Spinal cord (tissue), 9 donors: ENCODE measurements at regions not wholly inside any gene's neighbourhood (a gene's known extent, or its start where the extent isn't known, plus 50 kb on each side); places are given as distances from the start of the nearest gene placed in this dataset.
A peak's percentile ranks its signal among the peaks of the same experiment; 100 is the strongest.

ENCODE experiments used
- DNase-seq, 6 donors: peaks; one replicate each; pipeline versions ENCODE4 v3.0.0 to v3.0.0-alpha.2; 2013 to 2015; ENCODE audit warnings: low spot score in 6 of 6, low read depth in 4 of 6
- H3K27ac ChIP-seq: one replicate; pipeline ENCODE4 v1.5.1; 2013; ENCODE audit warnings: low read depth, low read length, control low read depth
- H3K27me3 ChIP-seq: one replicate; pipeline ENCODE4 v1.6.1; 2013; ENCODE audit warnings: low read length; ENCODE audit not compliant: control insufficient read depth, insufficient read depth
- H3K36me3 ChIP-seq: one replicate; pipeline ENCODE4 v1.6.1; 2013; ENCODE audit warnings: low read length; ENCODE audit not compliant: control insufficient read depth, insufficient read depth
- H3K4me1 ChIP-seq: one replicate; pipeline ENCODE4 v1.6.1; 2013; ENCODE audit warnings: low read length; ENCODE audit not compliant: control insufficient read depth, insufficient read depth
- H3K4me3 ChIP-seq: one replicate; pipeline ENCODE4 v1.5.1; 2013; ENCODE audit warnings: low read depth, low read length, control low read depth
- H3K9me3 ChIP-seq: one replicate; pipeline ENCODE4 v1.6.1; 2013; ENCODE audit warnings: low read length; ENCODE audit not compliant: control insufficient read depth, insufficient read depth
- WGBS: methylation state at CpG from one replicate; pipeline ENCODE4 v1.1.5; 2013; ENCODE audit warnings: missing lambda C conversion rate; ENCODE audit not compliant: insufficient coverage; 5-methylcytosine and 5-hydroxymethylcytosine counted together
- donor health status: healthy.

DNA sequence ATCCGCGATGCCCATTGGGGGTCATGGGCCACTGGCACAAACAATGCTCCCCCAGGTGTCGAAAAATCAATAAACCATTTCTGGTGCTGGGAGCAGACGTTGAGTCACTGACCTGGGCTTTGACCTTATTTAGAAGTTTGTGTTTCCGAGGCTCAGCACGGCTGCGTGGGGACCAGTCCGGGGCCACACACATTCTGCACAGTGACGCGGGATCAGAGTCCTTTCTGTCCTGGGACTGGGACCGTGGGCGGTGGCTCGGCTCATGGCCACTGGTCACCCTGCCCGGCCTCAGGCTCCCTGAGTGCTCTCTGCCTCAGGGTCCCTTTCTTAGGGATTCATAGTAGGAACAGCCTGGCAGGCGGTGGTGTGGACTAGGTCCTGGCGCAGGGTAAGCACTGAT is 1266.0 kb downstream of the BRD1 start:
- H3K4me1 ChIP-seq: peaks cover 38% of the 10 kb centered on the region
- no peaks in the 10 kb centered on the region for H3K27me3 ChIP-seq
- H3K36me3 ChIP-seq: peaks cover 48% of the 10 kb centered on the region
- no peaks in the 10 kb centered on the region for H3K9me3 ChIP-seq
- H3K4me3 ChIP-seq: no peak overlapping the region
- 69% methylated on average over 14 of the region's 16 CpGs for WGBS
- H3K27ac ChIP-seq: no peak overlapping the region
- DNase-seq: no peak

DNA sequence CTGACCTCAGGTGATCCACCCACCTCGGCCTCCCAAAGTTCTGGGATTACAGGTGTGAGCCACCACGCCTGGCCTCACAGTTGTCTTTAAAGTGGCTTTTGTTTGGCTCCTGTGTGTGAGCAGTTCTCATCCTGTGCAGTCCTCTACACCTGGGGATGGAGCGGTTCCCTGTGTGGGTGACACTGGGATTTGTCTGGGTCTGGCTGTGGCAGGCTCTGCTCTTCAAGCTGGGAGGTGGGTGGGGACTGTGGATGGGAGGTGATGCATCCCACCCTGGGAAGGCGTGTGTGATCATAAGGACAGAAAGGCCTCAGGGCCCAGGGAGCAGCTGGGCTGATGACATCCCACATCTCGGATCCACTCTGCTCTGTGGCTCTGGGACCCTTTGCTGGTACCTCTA is 1266.8 kb downstream of the BRD1 start:
- DNase-seq: no peak
- peaks cover 45% of the 10 kb centered on the region for H3K4me1 ChIP-seq
- H3K27ac ChIP-seq: no peak overlapping the region
- 95% methylated on average over 5 of the region's 5 CpGs for WGBS
- H3K4me3 ChIP-seq: no peak overlapping the region
- H3K27me3 ChIP-seq: no peaks in the 10 kb centered on the region
- peaks cover 51% of the 10 kb centered on the region for H3K36me3 ChIP-seq
- H3K9me3 ChIP-seq: no peaks in the 10 kb centered on the region

DNA sequence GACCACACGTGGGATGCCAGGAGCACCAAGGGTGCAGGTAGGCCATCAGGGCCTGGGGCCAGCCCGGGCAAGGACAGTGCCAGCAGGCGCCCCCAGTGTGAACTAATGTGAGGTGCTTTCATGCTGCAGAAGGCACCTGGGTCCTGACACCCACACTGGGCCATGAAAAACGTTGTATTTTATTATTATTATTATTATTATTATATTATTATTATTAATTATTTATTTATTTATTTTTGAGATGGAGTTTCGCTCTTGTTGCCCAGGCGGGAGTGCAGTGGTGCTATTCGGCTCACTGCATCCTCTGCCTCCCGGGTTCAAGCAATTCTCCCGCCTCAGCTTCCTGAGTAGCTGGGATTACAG is 1267.3 kb downstream of the BRD1 start:
- Histone ChIP-seq H3K36me3 (peaks cover 55% of the 10 kb centered on the region), H3K4me3 (no peak overlapping the region), H3K27me3 (no peaks in the 10 kb centered on the region), H3K27ac (no peak overlapping the region), H3K9me3 (no peaks in the 10 kb centered on the region), H3K4me1 (peaks cover 49% of the 10 kb centered on the region)
- no peak for DNase-seq
- WGBS: 100% methylated on average over 2 of the region's 9 CpGs

DNA sequence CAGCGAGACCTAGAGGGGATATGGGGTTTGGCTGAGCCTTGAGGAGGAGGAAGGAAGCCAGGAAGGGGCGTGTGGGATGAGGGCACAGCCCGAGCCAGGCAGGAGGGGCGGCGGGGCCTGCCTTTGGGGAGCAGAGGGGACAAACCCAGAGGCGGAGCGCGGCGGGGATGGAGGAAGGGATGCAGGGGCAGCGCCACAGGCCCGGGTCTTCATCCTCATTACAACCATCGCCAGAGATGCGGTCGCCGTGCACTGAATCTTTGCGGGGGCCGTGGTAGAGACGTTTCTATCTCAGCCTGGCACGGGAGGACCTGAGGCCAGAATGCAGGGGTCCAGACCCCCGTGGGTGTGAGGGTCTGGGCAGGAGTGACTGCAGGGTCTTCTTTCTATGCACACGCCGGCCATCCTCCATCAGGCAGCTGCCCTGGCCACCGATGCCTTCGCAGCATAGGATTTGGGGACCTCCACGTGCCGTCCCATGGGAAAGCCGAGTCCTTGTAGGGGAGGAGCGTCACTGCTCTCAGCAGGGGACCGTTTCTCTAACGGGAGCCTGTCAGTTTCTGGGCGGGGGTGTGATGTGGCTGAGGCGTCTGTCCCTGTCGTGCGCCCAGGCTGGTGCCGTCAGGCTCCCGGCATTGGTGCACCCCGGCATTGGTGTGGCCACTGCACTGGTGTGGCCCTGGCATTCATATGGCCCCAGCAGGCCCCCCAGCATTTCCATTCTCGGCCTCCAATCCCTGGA is 1267.9 kb downstream of the BRD1 start:
- Histone ChIP-seq H3K27me3 (no peaks in the 10 kb centered on the region), H3K4me1 (peaks cover 55% of the 10 kb centered on the region), H3K9me3 (no peaks in the 10 kb centered on the region), H3K36me3 (peaks cover 56% of the 10 kb centered on the region), H3K4me3 (no peak overlapping the region), H3K27ac (no peak overlapping the region)
- WGBS: 86% methylated on average over 32 of the region's 38 CpGs
- DNase-seq: no peak

GRCh38 chr22:48558606-48559402 is 1268.9 kb downstream of the BRD1 start:
- no peak overlapping the region for H3K27ac ChIP-seq
- H3K4me1 ChIP-seq: peaks cover 57% of the 10 kb centered on the region
- DNase-seq: no peak
- WGBS: 92% methylated on average over 23 of the region's 25 CpGs
- no peaks in the 10 kb centered on the region for H3K27me3 ChIP-seq
- peaks cover 52% of the 10 kb centered on the region for H3K36me3 ChIP-seq
- H3K9me3 ChIP-seq: no peaks in the 10 kb centered on the region
- H3K4me3 ChIP-seq: no peak overlapping the region

DNA sequence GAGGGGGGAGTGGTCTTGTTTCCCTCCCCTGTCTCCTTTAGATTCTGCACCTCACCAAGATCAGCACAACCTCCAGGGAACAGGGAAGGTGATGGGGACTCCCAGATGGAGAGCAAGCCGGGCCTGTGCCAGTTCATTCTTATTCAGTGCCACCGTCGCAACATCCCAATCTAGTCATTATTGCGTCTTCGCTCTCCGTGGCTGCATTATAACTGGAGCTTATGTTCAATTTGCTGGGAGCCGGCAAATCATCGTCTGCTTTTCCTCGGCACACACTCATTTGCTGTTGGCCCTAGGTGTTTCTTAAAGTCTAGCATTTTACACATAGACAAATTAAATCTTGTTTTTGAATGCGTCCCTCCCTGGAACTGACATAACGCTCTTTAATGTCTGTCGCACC is 1269.7 kb downstream of the BRD1 start:
- H3K9me3 ChIP-seq: no peaks in the 10 kb centered on the region
- peak in 2 of 6 donors; percentile 79 to 91 for DNase-seq
- H3K27me3 ChIP-seq: no peaks in the 10 kb centered on the region
- peaks cover 56% of the 10 kb centered on the region for H3K4me1 ChIP-seq
- WGBS: 81% methylated on average over 9 of the region's 12 CpGs
- H3K27ac ChIP-seq: no peak overlapping the region
- peaks cover 50% of the 10 kb centered on the region for H3K36me3 ChIP-seq
- no peak overlapping the region for H3K4me3 ChIP-seq

DNA sequence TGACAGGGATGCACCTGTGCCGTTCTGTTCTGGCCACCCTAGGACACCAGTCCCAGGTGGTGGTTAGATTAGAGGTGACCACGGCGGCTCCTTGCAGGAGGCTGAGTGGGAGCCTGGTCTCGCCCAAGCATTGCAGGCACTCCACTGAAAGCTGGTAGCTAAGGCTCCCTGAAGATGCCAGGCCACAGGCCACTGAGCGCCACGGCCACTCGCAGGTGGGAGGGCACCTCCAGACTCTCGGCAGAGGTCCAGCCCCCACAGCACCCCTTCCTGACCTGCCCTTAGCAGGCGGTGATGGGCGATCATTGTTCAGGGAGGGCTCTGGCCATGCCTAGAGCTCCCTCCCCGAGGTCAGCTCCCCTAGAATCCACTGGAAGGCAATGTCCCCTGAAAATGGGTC is 1270.2 kb downstream of the BRD1 start:
- Histone ChIP-seq H3K27ac (no peak overlapping the region), H3K36me3 (peaks cover 49% of the 10 kb centered on the region), H3K4me1 (peaks cover 61% of the 10 kb centered on the region), H3K27me3 (no peaks in the 10 kb centered on the region), H3K9me3 (no peaks in the 10 kb centered on the region), H3K4me3 (no peak overlapping the region)
- WGBS: 95% methylated on average over 11 of the region's 11 CpGs
- DNase-seq: no peak

DNA sequence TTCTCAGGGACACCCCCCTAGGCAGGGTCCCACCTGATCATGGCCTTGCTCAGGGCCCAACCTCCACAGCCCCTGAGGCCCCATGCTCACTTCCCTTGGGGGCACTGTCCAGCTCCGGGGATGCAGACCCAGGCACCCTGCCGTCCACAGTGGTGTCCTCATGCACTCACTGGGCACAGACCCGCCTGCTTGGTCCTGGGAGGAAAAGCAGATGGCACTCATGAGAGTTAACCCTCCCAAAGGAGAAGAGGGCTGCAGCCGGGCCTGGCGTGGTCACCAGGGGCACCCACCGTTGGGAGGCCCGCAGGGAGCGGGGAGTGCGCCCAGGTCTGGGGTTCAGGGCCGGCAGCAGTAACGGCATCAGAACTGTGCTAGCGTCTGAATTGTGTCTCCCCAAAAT is 1270.9 kb downstream of the BRD1 start:
- DNase-seq: no peak
- Histone ChIP-seq H3K4me1 (peaks cover 64% of the 10 kb centered on the region), H3K36me3 (peaks cover 54% of the 10 kb centered on the region), H3K27me3 (no peaks in the 10 kb centered on the region), H3K4me3 (no peak overlapping the region), H3K27ac (no peak overlapping the region), H3K9me3 (no peaks in the 10 kb centered on the region)
- 95% methylated on average over 11 of the region's 12 CpGs for WGBS

DNA sequence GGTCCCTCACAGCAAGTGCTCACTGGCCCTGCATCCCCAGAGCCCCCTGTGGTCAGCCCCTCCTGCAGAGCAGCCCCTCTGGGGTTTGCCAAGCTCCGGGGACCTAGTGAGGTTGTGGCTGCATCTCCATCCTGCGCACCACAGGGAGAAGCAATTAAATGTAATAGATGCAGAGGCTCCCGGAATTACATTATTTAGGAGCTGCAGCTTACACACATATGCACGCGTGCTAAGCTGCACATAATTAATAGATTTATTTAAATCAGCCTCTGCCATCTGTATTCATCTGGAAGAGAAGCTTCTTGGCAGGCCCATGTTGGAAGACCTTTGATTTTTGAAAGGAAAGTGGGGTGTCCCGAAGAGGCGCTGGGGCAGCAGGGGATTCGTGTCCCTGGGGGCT is 1271.5 kb downstream of the BRD1 start:
- Histone ChIP-seq H3K4me1 (peaks cover 61% of the 10 kb centered on the region), H3K4me3 (no peak overlapping the region), H3K27me3 (no peaks in the 10 kb centered on the region), H3K36me3 (peaks cover 53% of the 10 kb centered on the region), H3K9me3 (no peaks in the 10 kb centered on the region), H3K27ac (no peak overlapping the region)
- 68% methylated on average over 4 of the region's 8 CpGs for WGBS
- peak in 2 of 6 donors; percentile 57 to 79 for DNase-seq

DNA sequence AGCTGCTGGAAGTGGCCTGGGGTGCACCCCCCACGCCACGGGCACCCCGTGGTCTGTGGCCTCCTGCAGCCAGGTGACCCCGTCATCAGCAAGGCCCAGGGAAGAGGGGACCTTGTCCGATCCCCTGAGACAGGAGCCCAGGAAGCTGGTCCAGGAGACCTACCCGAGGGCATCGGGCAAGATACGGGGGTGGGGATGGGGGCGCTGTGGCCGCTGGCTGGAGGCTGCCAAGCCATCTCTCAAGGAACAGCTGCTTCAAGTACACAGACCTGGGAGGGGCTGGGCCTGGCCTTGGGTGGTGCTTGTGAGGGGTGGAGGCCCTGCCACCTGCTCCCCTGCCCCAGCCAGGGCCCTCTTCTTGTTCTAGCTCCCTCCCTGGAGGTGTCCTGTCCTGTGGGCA is 1272.1 kb downstream of the BRD1 start:
- Histone ChIP-seq H3K4me3 (no peak overlapping the region), H3K4me1 (peaks cover 57% of the 10 kb centered on the region), H3K27ac (no peak overlapping the region), H3K27me3 (no peaks in the 10 kb centered on the region), H3K36me3 (peaks cover 58% of the 10 kb centered on the region), H3K9me3 (no peaks in the 10 kb centered on the region)
- 81% methylated on average over 10 of the region's 10 CpGs for WGBS
- DNase-seq: no peak
